ENCODE measurements at regions not wholly inside any gene's neighbourhood (a gene's known extent, or its start where the extent isn't known, plus 50 kb on each side); places are given as distances from the start of the nearest gene placed in this dataset.

- no peak for TF ChIP-seq CHD7 (IDR thresholded peaks at IDR 0.05; ENCODE audit: insufficient replicate concordance, low read length)
- no peak for TF ChIP-seq E2F6 (IDR thresholded peaks at IDR 0.05)
- no peak for TF ChIP-seq CHD2 (IDR thresholded peaks at IDR 0.05; ENCODE audit: low read length)
- no peak for TF ChIP-seq MAFK (IDR thresholded peaks at IDR 0.05; ENCODE audit: low read depth, low read length)
- no peak for TF ChIP-seq SP4 (IDR thresholded peaks at IDR 0.05; ENCODE audit: low read length)
- TF ChIP-seq EGR1 (IDR thresholded peaks at IDR 0.05; ENCODE audit: borderline replicate concordance, low read depth, low read length) = no peak
- TF ChIP-seq JUND (IDR thresholded peaks at IDR 0.05; ENCODE audit: low read length) = no peak
- TF ChIP-seq POLR2A (IDR thresholded peaks at IDR 0.05; ENCODE audit: control extremely low read depth in 1 of 2, low read depth in 2 of 2, low read length in 2 of 2) = no peak
- no peak for TF ChIP-seq JUN (IDR thresholded peaks at IDR 0.05; ENCODE audit: low read depth, low read length)
- TF ChIP-seq CTCF (IDR thresholded peaks at IDR 0.05; ENCODE audit: control extremely low read depth in 1 of 3, insufficient read depth in 1 of 3, low read depth in 1 of 3, low read length in 3 of 3) = no peak
Observed at GRCh38 chr1:108072776-108073175, 107.8 kb upstream of the VAV3 start (continued).
